Colonic mucosa (tissue), 4 donors: ENCODE measurements at regions not wholly inside any gene's neighbourhood (a gene's known extent, or its start where the extent isn't known, plus 50 kb on each side); places are given as distances from the start of the nearest gene placed in this dataset.

Experiments used
- DNase-seq: peaks from one replicate; pipeline ENCODE4 v3.0.0-alpha.2; 2020
- H3K27ac ChIP-seq: fragments of 200-600 bp; one replicate; pipeline ENCODE4 v1.8.0; 2021
- H3K27me3 ChIP-seq: fragments of 200-600 bp; one replicate; pipeline ENCODE4 v1.8.0; 2021
- H3K36me3 ChIP-seq: fragments of 200-600 bp; one replicate; pipeline ENCODE4 v1.8.0; 2021
- H3K4me1 ChIP-seq: fragments of 200-600 bp; one replicate; pipeline ENCODE4 v1.8.0; 2021; ENCODE audit warnings: mild to moderate bottlenecking
- H3K4me3 ChIP-seq: fragments of 200-600 bp; one replicate; pipeline ENCODE4 v1.8.0; 2021
- H3K9ac ChIP-seq, 2 donors: one replicate each; pipeline ENCODE4 v1.7.0; 2013; ENCODE audit warnings: control low read depth in 2 of 2, low read depth in 2 of 2, low read length in 2 of 2
- H3K9me3 ChIP-seq: fragments of 200-600 bp; one replicate; pipeline ENCODE4 v1.8.0; 2021
- intact Hi-C: fragments of 100-400 bp; cut with DNase I; formaldehyde crosslinking; loops from one replicate; pipeline ENCODE4 v1.14.1; 2022
- TF ChIP-seq, protein P1 (sequence below): fragments of 200-600 bp; IDR thresholded peaks from one replicate; pipeline ENCODE4 v1.8.0; 2022; ENCODE audit warnings: antibody characterized with exemption, mild to moderate bottlenecking
- donor health status: healthy.
- donor health status: DM: no; HTN: no; CAD: no.
- donor health status: DM: no; HTN: no; CAD: no.

DNA sequence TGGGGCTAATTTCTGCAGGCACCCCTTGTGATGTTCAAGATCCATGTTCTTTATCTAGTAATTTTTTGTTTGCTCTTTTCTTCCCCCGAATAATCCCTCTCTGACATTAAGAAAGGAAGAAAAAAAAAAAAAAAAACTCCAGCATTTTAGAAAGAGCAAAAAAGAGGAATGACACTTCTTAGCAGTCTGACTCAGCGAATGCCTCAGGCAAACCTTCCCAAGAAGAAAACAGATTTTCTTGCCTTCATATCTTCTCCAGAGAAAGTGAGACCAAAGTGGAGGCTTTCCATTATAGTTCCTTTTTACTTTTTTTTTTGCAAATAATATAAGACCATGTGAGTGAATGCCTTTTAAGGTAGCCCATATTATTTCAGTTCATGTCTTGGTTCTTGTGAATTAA, 479.0 kb upstream of the SYT1 start:
- intact Hi-C loops: no loop called here
- H3K4me1 ChIP-seq: no peaks in the 10 kb centered on the region
- TF ChIP-seq, protein P1, sequence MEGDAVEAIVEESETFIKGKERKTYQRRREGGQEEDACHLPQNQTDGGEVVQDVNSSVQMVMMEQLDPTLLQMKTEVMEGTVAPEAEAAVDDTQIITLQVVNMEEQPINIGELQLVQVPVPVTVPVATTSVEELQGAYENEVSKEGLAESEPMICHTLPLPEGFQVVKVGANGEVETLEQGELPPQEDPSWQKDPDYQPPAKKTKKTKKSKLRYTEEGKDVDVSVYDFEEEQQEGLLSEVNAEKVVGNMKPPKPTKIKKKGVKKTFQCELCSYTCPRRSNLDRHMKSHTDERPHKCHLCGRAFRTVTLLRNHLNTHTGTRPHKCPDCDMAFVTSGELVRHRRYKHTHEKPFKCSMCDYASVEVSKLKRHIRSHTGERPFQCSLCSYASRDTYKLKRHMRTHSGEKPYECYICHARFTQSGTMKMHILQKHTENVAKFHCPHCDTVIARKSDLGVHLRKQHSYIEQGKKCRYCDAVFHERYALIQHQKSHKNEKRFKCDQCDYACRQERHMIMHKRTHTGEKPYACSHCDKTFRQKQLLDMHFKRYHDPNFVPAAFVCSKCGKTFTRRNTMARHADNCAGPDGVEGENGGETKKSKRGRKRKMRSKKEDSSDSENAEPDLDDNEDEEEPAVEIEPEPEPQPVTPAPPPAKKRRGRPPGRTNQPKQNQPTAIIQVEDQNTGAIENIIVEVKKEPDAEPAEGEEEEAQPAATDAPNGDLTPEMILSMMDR: no peak
- H3K36me3 ChIP-seq: no peaks in the 10 kb centered on the region
- no peak overlapping the region for H3K27ac ChIP-seq
- H3K9ac ChIP-seq: no peak overlapping the region
- no peaks in the 10 kb centered on the region for H3K9me3 ChIP-seq
- no peaks in the 10 kb centered on the region for H3K27me3 ChIP-seq
- no peak overlapping the region for H3K4me3 ChIP-seq
- no peak for DNase-seq

DNA sequence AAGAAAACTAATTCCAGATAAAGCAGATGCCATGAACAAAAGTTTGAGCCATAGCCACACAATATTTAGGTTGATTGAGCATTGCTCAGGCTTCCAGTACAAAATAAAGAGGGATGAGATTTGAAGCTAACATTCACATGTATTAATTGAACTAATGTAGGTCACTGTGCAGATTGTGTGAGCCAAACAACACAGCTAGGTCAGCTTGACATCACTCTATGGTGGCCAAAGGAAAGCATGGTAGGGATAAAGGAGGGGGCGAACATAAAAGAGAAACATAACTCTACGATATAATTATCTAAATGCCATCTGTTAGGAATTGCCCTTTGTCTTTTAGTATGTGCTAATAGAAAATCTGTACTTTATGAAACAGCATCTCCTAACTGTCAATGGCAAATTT, 477.7 kb upstream of the SYT1 start:
- Histone ChIP-seq H3K9me3 (no peaks in the 10 kb centered on the region), H3K4me1 (no peaks in the 10 kb centered on the region), H3K27ac (no peak overlapping the region), H3K9ac (no peak overlapping the region), H3K4me3 (no peak overlapping the region), H3K36me3 (no peaks in the 10 kb centered on the region), H3K27me3 (no peaks in the 10 kb centered on the region)
- TF ChIP-seq, protein P1: no peak
- DNase-seq: no peak
- intact Hi-C loops: no loop called here

DNA sequence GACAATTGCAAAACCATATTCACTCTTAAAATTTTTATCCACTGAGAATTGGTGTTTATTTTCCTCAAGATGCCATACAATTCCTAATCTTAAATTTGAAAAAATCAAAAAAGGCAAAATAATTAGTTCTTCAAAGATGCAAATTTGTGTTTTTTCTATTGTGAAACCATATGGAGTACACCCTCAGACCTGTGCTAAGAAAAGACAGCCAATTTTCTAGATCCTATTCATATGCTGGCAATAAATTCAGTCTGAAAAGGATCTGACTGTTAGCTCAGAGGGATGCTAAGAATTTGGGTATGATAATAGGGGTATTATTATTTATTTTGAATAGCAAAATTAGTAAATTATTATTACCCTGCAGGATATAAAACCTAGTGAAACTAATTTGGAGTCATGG, 476.9 kb upstream of the SYT1 start:
- H3K9me3 ChIP-seq: no peaks in the 10 kb centered on the region
- no peak for DNase-seq
- intact Hi-C loops: no loop called here
- no peak overlapping the region for H3K9ac ChIP-seq
- H3K4me1 ChIP-seq: no peaks in the 10 kb centered on the region
- H3K27ac ChIP-seq: no peak overlapping the region
- no peaks in the 10 kb centered on the region for H3K27me3 ChIP-seq
- TF ChIP-seq, protein P1: no peak
- H3K36me3 ChIP-seq: no peaks in the 10 kb centered on the region
- H3K4me3 ChIP-seq: no peak overlapping the region

DNA sequence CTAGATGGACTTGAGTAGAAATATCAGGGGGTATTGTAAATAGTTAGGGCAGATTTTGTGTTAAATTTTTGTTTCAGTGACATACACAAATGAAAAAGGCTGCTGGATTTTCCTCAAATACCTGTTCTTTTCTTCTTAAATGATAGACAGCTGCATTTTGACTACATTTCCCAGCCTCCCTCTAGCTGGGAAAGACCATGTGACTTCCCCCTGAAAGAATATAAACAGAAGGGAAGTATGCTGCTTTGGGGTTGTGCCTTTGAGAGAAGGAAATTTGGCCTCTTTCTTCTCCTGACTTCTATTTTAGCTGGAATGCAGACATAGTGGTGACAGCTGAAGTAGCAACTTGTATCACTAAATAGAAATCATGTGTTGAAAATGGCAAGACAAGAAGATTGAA, 476.1 kb upstream of the SYT1 start:
- no peak overlapping the region for H3K4me3 ChIP-seq
- H3K9ac ChIP-seq: no peak overlapping the region
- no peaks in the 10 kb centered on the region for H3K4me1 ChIP-seq
- TF ChIP-seq, protein P1: no peak
- no peak for DNase-seq
- no peaks in the 10 kb centered on the region for H3K27me3 ChIP-seq
- H3K9me3 ChIP-seq: no peaks in the 10 kb centered on the region
- intact Hi-C loops: no loop called here
- no peak overlapping the region for H3K27ac ChIP-seq
- no peaks in the 10 kb centered on the region for H3K36me3 ChIP-seq

DNA sequence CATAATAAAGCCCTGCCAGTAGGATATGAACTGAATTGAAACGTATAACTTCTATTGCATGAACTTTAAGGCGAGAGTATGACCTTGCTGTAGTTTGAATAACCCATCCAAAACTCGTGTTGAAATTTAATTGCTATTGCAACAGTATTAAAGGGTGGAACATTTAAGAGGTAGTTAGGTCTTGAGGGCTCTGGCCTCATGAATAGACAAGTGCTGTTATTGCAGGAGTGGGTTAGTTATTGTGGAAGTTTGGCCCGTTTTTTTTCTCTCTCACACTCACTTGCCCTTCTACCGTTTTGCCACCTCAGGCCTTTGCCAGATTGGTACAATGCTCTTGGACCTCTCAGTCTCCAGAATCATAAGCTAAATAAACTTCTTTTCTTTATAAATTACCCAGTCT, 473.7 kb upstream of the SYT1 start:
- no peak for DNase-seq
- TF ChIP-seq, protein P1: no peak
- no peak overlapping the region for H3K9ac ChIP-seq
- H3K4me1 ChIP-seq: no peaks in the 10 kb centered on the region
- no peak overlapping the region for H3K4me3 ChIP-seq
- intact Hi-C loops: no loop called here
- H3K36me3 ChIP-seq: no peaks in the 10 kb centered on the region
- no peak overlapping the region for H3K27ac ChIP-seq
- no peaks in the 10 kb centered on the region for H3K27me3 ChIP-seq
- no peaks in the 10 kb centered on the region for H3K9me3 ChIP-seq

DNA sequence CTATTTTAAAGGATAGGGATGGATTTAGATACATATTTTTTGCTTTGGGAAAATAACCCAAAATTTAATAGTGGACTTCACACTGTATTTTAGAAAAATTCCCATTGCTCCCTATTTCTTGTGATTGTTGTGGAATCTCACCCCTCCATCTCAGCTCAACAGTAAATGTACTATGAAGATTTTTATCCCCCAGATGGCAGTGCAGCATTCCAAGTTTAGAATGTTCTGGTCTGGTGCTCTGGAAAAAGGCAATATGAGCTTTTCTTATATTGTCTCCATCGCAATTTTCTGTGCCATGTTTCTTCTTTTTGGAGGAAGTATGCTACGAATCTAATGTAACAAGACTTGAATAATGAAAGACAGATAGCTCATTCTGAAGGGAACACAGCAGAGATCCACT, 471.7 kb upstream of the SYT1 start:
- DNase-seq: no peak
- H3K4me1 ChIP-seq: no peaks in the 10 kb centered on the region
- intact Hi-C loops: no loop called here
- no peak overlapping the region for H3K4me3 ChIP-seq
- TF ChIP-seq, protein P1: no peak
- no peak overlapping the region for H3K27ac ChIP-seq
- H3K36me3 ChIP-seq: no peaks in the 10 kb centered on the region
- H3K27me3 ChIP-seq: no peaks in the 10 kb centered on the region
- H3K9ac ChIP-seq: no peak overlapping the region
- H3K9me3 ChIP-seq: no peaks in the 10 kb centered on the region
